ENCODE measurements at regions not wholly inside any gene's neighbourhood (a gene's known extent, or its start where the extent isn't known, plus 50 kb on each side); places are given as distances from the start of the nearest gene placed in this dataset.

DNA sequence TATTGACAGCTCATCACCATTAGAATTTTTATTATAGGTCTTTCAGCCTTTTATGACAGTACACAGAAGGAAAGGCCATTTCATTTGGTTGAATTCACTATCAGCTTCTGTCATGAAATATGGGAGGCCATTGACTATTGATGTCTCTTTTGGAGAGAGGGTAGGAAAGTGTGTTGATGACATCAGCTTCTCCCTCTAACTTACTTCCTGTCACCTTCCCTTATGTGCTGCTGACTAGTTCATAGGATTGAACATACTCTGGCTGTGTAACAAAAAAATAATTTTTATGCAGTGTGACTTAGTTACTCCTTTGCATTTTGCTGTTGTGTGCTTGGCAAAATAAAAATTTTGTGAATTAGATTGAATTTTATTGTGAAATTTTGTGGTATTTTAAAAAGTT is 769.2 kb downstream of the METTL15 start:
- ChIA-PET CTCF (interaction anchor here (1.1 kb wide), 1 partner anchor 11 kb away, joined by 3 read pairs; no protein-coding TSS in a partner anchor), POLR2A (no interaction called here)
- H3K27me3 ChIP-seq (ENCODE audit: control insufficient read depth, insufficient read depth, low read length), result no peaks in the 10 kb centered on the region
- no peaks in the 10 kb centered on the region for H3K36me3 ChIP-seq (ENCODE audit: control insufficient read depth, insufficient read depth, low read length)
- TF ChIP-seq, protein P1, sequence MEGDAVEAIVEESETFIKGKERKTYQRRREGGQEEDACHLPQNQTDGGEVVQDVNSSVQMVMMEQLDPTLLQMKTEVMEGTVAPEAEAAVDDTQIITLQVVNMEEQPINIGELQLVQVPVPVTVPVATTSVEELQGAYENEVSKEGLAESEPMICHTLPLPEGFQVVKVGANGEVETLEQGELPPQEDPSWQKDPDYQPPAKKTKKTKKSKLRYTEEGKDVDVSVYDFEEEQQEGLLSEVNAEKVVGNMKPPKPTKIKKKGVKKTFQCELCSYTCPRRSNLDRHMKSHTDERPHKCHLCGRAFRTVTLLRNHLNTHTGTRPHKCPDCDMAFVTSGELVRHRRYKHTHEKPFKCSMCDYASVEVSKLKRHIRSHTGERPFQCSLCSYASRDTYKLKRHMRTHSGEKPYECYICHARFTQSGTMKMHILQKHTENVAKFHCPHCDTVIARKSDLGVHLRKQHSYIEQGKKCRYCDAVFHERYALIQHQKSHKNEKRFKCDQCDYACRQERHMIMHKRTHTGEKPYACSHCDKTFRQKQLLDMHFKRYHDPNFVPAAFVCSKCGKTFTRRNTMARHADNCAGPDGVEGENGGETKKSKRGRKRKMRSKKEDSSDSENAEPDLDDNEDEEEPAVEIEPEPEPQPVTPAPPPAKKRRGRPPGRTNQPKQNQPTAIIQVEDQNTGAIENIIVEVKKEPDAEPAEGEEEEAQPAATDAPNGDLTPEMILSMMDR (IDR thresholded peaks at IDR 0.05; ENCODE audit: insufficient read depth, low read depth, low read length), result no peak
- DNase-seq (ENCODE audit: low read depth), result no peak
- H3K4me3 ChIP-seq (ENCODE audit: low read depth, low read length), result no peak overlapping the region

DNA sequence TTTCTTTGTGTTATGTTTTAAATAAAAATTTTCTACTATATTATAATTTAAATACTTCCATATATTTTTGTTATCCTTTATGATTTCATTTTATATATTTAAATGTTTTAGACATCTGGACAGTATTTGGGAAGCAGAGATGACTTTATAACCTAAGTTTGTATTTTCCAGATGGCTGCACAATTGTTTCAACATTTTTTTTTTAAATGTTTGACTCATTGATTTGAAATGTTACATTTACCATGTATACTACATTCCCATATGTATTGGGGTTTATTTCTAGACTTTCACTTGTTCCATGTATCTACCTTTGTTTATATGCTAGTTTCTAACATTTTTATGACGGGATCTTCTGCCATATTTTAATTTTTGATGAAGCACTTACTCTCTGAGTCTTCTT is 766.5 kb downstream of the METTL15 start:
- POLR2A ChIA-PET, result no interaction called here
- CTCF ChIA-PET, result no interaction called here
- Histone ChIP-seq H3K27me3 (ENCODE audit: control insufficient read depth, insufficient read depth, low read length) (no peaks in the 10 kb centered on the region), H3K4me3 (ENCODE audit: low read depth, low read length) (no peak overlapping the region), H3K36me3 (ENCODE audit: control insufficient read depth, insufficient read depth, low read length) (no peaks in the 10 kb centered on the region)
- TF ChIP-seq, protein P1 (IDR thresholded peaks at IDR 0.05; ENCODE audit: insufficient read depth, low read depth, low read length), result no peak
- no peak for DNase-seq (ENCODE audit: low read depth)

DNA sequence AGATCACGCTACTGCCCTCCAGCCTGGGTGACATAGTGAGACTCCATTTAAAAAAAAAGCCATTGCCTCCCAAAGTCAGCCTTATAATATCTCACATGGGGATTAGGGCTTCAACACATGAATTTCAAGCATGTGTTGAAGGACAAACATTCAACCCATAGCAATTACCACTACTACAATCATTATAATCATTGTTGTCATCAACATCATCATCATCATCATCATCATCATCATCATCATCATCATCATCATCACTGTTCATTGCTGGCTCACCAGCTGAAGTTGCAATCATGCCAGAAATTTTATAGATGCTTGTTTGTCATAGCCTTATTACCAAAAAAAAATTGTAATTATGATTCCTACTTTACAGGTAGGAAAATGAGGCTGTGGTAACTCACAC is 762.9 kb downstream of the METTL15 start:
- H3K4me3 ChIP-seq (ENCODE audit: low read depth, low read length), result no peak overlapping the region
- no peaks in the 10 kb centered on the region for H3K36me3 ChIP-seq (ENCODE audit: control insufficient read depth, insufficient read depth, low read length)
- no peaks in the 10 kb centered on the region for H3K27me3 ChIP-seq (ENCODE audit: control insufficient read depth, insufficient read depth, low read length)
- ChIA-PET CTCF (interaction anchor here (0.5 kb wide), 1 partner anchor 21 kb away, joined by 3 read pairs; no protein-coding TSS in a partner anchor), POLR2A (no interaction called here)
- DNase-seq (ENCODE audit: low read depth), result no peak
- TF ChIP-seq, protein P1 (IDR thresholded peaks at IDR 0.05; ENCODE audit: insufficient read depth, low read depth, low read length), result no peak

DNA sequence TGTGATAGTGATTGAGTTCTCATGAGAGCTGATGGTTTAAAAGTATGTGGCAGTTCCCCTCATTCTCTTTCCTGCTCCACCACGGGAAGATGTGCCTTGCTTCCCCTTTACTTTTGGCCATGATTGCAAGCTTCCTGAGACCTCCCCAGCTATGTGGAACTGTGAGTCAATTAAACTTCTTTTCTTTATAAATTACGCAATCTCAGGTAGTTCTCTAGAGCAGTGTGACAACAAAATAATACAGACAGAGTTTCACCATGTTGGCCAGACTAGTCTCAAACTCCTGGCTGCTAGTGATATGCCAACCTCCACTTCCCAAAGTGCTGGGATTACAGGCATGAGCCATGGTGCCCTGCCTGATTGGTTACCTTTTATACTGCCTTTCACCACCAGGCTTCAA is 755.2 kb downstream of the METTL15 start:
- H3K27me3 ChIP-seq (ENCODE audit: control insufficient read depth, insufficient read depth, low read length), result no peaks in the 10 kb centered on the region
- H3K36me3 ChIP-seq (ENCODE audit: control insufficient read depth, insufficient read depth, low read length), result no peaks in the 10 kb centered on the region
- TF ChIP-seq, protein P1 (IDR thresholded peaks at IDR 0.05; ENCODE audit: insufficient read depth, low read depth, low read length), result no peak
- ChIA-PET POLR2A (no interaction called here), CTCF (no interaction called here)
- no peak for DNase-seq (ENCODE audit: low read depth)
- no peak overlapping the region for H3K4me3 ChIP-seq (ENCODE audit: low read depth, low read length)

DNA sequence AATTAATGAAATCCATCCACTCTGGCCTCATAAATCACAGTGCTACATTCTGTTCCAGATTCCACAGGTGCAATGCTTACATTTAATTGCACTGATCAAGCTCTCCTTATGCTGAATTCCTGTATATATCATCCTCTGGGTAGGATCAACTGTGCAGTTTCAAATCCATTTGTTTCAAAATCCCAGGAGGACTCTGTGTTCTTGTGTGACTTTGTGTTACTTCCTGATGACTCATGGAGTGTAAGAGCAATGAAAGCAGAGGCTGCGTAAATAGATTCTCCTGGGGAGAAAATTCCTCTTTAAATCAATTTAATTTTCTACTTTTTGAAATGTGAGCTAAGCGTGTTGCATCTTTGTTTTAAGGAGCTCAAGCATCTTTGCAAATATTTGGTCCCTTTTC is 752.7 kb downstream of the METTL15 start:
- no peak overlapping the region for H3K4me3 ChIP-seq (ENCODE audit: low read depth, low read length)
- no peak for DNase-seq (ENCODE audit: low read depth)
- TF ChIP-seq, protein P1 (IDR thresholded peaks at IDR 0.05; ENCODE audit: insufficient read depth, low read depth, low read length), result no peak
- ChIA-PET CTCF (interaction anchor here (1.1 to 1.5 kb wide), 2 partner anchors 298 to 473 kb away, joined by 3 read pairs; no protein-coding TSS in a partner anchor), POLR2A (no interaction called here)
- H3K36me3 ChIP-seq (ENCODE audit: control insufficient read depth, insufficient read depth, low read length), result no peaks in the 10 kb centered on the region
- no peaks in the 10 kb centered on the region for H3K27me3 ChIP-seq (ENCODE audit: control insufficient read depth, insufficient read depth, low read length)
